GM12875 (cell line): ENCODE measurements at regions not wholly inside any gene's neighbourhood (a gene's known extent, or its start where the extent isn't known, plus 50 kb on each side); places are given as distances from the start of the nearest gene placed in this dataset.
"Not testable (repeated sequence)": the region's sequence is repeated elsewhere in the genome, so short reads cannot be mapped to it uniquely, and the experiment has no call there.

Experiments used
- H3K4me3 ChIP-seq: one replicate; pipeline ENCODE4 v1.5.1; 2011; ENCODE audit warnings: low read depth, low read length, control low read depth
- CTCF ChIP-seq: IDR thresholded peaks from 2 replicates; pipeline ENCODE4 v1.5.1; 2011; ENCODE audit warnings: low read depth, mild to moderate bottlenecking, control low read depth, inconsistent platforms, low read length, moderate library complexity, borderline replicate concordance; ENCODE audit not compliant: insufficient read depth

DNA sequence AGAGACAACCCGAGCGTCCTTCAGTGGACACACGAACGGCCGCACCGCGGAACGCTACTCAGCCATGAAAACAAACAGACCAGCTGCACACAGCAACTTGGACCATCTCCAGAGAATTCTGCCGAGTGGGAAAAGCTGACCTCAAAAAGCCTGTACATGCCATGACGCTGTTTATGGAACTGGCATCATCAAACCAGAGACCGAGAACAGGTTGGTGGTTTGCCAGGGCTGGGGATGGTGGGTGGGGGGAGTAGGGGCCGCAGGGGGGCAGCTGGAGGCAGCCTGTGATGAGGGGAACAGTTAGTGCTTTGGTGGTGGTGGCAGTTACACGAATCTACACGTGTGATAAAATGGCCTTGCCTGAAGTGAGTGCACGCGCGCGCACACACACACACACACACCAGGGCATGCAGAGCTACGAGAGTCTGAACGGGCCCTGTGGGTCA is 169.8 kb downstream of the LAT start:
- no peak for TF ChIP-seq CTCF
- H3K4me3 ChIP-seq = no peak overlapping the region

DNA sequence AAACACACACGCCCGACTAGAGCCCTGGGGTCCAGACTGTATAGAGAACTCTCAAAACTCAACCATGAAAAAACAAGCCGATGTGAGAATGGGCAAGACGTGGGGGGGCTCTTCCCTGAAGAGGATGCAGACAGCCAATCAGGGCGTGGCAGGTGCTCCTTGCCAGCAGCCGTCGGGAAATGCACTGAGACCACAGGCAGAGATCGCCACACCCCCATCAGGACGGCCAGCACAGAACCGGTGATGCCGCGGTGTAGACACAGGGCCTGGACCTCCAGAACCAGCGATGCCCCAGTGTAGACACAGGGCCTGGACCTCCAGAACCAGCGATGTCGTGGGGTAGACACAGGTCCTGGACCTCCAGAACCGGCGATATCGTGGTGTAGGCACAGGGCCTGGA is 169.2 kb downstream of the LAT start:
- no peak overlapping the region for H3K4me3 ChIP-seq
- no peak for TF ChIP-seq CTCF

DNA sequence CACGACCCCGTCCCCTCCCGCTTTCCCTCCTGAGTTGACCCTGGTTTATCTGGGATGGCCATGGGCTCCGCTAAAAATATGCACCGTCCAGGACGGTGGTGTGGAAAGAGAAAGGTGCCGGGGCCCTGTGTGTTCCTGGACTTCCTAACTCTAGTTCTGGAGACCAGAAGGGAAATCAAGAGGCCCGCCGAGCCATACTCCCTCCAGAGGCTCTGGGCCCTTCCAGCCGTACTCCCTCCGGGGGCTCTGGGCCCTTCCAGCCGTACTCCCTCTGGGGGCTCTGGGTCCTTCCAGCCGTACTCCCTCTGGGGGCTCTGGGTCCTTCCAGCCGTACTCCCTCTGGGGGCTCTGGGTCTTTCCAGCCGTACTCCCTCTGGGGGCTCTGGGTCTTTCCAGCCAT is 168.5 kb downstream of the LAT start:
- H3K4me3 ChIP-seq = not testable (repeated sequence)

DNA sequence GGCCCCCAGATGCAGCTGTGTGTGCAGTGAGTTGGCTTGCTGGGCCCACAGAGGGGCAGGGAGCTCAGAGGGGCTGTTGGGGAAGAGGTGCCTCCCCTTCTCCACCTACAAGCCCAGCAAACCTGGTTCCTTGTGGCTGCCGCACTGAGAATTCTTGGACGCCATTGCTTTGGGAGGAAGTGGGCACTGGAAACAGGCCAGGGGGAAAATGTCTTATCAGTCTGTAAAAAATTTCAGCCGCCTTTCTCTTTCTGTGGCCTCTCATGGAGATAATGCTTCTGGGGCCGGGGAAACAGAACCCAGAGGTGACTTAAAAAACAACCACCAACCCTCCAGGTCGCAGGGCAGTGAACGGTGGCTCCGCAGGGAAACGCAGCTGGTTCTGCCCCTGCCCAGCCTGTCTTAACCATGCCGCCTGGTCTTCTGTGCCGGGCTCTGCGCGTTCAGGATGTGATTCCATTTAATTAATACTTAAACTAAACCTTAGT is 167.7 kb downstream of the LAT start:
- H3K4me3 ChIP-seq = not testable (repeated sequence)

DNA sequence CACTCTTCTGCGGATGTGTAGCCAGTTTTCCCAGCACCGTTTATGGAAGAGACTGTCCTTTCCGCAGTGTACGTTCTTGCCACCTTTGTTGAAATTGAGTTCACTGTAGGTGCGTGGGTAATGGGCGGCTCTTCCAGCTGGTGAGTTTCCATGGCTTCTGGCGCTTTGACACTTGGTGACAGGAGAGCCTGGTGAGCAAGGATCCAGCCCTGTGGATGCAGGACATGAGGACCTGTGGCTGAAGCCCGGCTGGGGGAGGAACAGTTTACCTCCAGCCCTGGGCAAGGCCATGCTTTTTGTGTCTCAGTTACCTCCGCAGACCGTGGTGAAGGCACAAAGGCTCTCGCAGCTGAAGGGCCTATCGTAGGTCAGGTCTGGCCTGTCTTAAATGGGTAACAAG is 166.5 kb downstream of the LAT start:
- no peak overlapping the region for H3K4me3 ChIP-seq
- TF ChIP-seq CTCF = no peak

- H3K4me3 ChIP-seq = not testable (repeated sequence)
Observed at GRCh38 chr16:29149912-29150311, 165.1 kb downstream of the LAT start.

DNA sequence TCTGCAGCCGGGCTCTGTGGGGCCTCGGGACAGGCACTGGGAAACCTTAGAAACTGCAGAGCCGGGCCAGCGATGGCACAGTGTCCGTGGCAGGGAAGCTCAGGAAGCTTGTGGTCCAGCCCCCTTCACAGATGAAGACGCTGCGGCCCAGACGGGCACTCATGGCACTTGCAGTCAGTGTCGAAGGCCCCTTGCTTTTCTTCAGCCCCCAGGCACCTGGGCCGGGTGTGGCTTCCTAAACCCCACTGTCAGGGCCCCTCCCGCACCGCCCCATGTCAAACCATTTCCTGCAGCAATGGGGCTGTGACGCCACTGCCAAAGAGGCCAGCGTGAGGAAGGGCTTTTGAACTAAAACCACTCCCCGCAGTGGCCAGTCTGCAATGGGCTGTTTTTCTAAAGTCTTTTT is 164.0 kb downstream of the LAT start:
- no peak overlapping the region for H3K4me3 ChIP-seq
- TF ChIP-seq CTCF = no peak

DNA sequence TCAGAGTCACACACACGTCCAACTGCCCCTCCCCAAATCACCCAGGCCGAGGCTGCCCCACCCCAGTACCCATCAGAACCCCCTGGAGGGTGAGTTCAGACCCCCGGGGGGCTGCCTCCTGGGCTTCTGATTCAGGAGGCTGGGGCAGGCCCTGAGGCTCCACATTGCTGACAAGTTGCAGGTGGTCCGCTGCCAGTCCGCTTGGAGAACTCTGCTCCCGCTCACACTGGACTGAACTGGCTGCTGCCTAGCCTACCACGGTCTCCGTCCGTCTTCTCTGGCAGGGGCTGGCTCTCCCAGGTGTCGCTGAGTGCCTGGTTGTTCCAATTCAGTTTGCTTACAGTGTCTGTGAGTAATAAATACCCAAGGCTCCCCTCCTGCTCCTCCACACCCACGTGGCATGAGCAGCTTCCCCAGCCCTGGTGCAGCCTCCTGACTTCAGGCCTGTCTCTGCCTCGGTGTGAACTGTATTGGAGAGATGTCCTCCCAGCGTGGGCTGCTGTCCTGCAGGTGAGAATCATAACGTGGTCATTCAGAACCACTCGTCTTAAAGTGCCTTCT is 163.4 kb downstream of the LAT start:
- no peak for TF ChIP-seq CTCF
- no peak overlapping the region for H3K4me3 ChIP-seq

DNA sequence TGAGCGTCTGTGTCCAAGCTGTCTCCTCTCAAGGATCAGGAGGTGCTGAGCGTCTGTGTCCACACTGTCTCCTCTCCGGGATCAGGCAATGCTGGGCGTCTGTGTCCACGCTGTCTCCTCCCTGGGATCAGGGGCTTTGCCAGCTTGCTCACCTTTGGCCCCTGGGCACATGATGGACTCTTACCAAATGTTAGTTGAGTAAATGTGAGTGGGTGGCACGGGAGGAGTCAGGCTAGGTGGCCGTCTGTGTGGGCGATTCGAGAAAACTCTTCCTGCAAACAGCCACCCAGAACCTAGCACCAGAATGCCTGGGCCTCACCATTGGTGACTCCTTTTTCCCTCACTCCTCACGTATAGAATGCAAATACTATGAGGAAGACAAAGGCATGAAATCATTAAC is 162.9 kb downstream of the LAT start:
- H3K4me3 ChIP-seq = not testable (repeated sequence)

GRCh38 chr16:29146808-29147643 is 162.2 kb downstream of the LAT start:
- not testable (repeated sequence) for H3K4me3 ChIP-seq
